MM.1S (cell line): ENCODE measurements at regions not wholly inside any gene's neighbourhood (a gene's known extent, or its start where the extent isn't known, plus 50 kb on each side); places are given as distances from the start of the nearest gene placed in this dataset.
"Not testable (repeated sequence)": the region's sequence is repeated elsewhere in the genome, so short reads cannot be mapped to it uniquely, and the experiment has no call there.

Source experiments
- CTCF ChIP-seq: fragments of 300-600 bp; sonication (generic); IDR thresholded peaks from 2 replicates; pipeline ENCODE4 v1.5.1; 2016; ENCODE audit warnings: antibody characterized with exemption, low read length, mixed read lengths
- EZH2 ChIP-seq: fragments of 300-600 bp; sonication (generic); optimal IDR thresholded peaks from 2 replicates; pipeline ENCODE3; 2017; ENCODE audit warnings: low read depth, mild to moderate bottlenecking, antibody characterized with exemption, low read length, mixed read lengths

GRCh38 chr5:34191279-34191744 is 148.3 kb upstream of the C1QTNF3 start:
- TF ChIP-seq EZH2, CTCF: not testable (repeated sequence)
